Type B pancreatic cell (in vitro differentiated cells): ENCODE measurements at regions not wholly inside any gene's neighbourhood (a gene's known extent, or its start where the extent isn't known, plus 50 kb on each side); places are given as distances from the start of the nearest gene placed in this dataset.

Source experiments
- DNase-seq: peaks from one replicate; pipeline ENCODE4 v3.0.0; 2021; ENCODE audit warnings: mixed read lengths; ENCODE audit not compliant: unreplicated experiment; ENCODE audit errors: extremely low spot score
- H3K27ac Mint-ChIP-seq: 2 replicates; pipeline ENCODE4 v1.8.0; 2021; ENCODE audit warnings: mild to moderate bottlenecking, mixed read lengths
- H3K27me3 Mint-ChIP-seq: 2 replicates; pipeline ENCODE4 v1.8.0; 2021; ENCODE audit warnings: mixed read lengths
- H3K36me3 Mint-ChIP-seq: 2 replicates; pipeline ENCODE4 v1.8.0; 2021; ENCODE audit warnings: mixed read lengths
- H3K4me1 Mint-ChIP-seq: one replicate; pipeline ENCODE4 v1.8.0; 2021; ENCODE audit warnings: mixed read lengths; ENCODE audit not compliant: unreplicated experiment
- H3K4me3 Mint-ChIP-seq: 2 replicates; pipeline ENCODE4 v1.8.0; 2021; ENCODE audit warnings: mild to moderate bottlenecking, mixed read lengths
- H3K9me3 Mint-ChIP-seq: 2 replicates; pipeline ENCODE4 v1.8.0; 2021; ENCODE audit warnings: mixed read lengths
- CTCF ChIP-seq: fragments of 200-600 bp; sonication (generic); conservative IDR thresholded peaks from 2 replicates; pipeline ENCODE4 v1.5.0; 2021; ENCODE audit warnings: antibody characterized with exemption, mild to moderate bottlenecking

GRCh38 chr22:48660104-48660789 lies 1167.4 kb downstream of the BRD1 start:
- H3K4me1 Mint-ChIP-seq = no peaks in the 10 kb centered on the region
- no peaks in the 10 kb centered on the region for H3K27me3 Mint-ChIP-seq
- TF ChIP-seq CTCF = no peak
- no peak for DNase-seq
- H3K9me3 Mint-ChIP-seq = no peaks in the 10 kb centered on the region
- H3K4me3 Mint-ChIP-seq = no peak overlapping the region
- peaks cover 3% of the 10 kb centered on the region for H3K36me3 Mint-ChIP-seq
- no peak overlapping the region for H3K27ac Mint-ChIP-seq

- H3K27me3 Mint-ChIP-seq = no peaks in the 10 kb centered on the region
- DNase-seq = no peak
- H3K9me3 Mint-ChIP-seq = no peaks in the 10 kb centered on the region
- no peak for TF ChIP-seq CTCF
- no peak overlapping the region for H3K4me3 Mint-ChIP-seq
- H3K27ac Mint-ChIP-seq = no peak overlapping the region
- H3K36me3 Mint-ChIP-seq = peaks cover 3% of the 10 kb centered on the region
- H3K4me1 Mint-ChIP-seq = no peaks in the 10 kb centered on the region
These were observed 1168.2 kb downstream of the BRD1 start for GRCh38 chr22:48659404-48659996.

GRCh38 chr22:48658871-48659270 lies 1168.8 kb downstream of the BRD1 start:
- Mint-ChIP-seq H3K4me3 (no peak overlapping the region), H3K36me3 (no peaks in the 10 kb centered on the region), H3K27ac (no peak overlapping the region), H3K9me3 (no peaks in the 10 kb centered on the region), H3K4me1 (no peaks in the 10 kb centered on the region), H3K27me3 (no peaks in the 10 kb centered on the region)
- DNase-seq = no peak
- TF ChIP-seq CTCF = no peak

- no peaks in the 10 kb centered on the region for H3K36me3 Mint-ChIP-seq
- TF ChIP-seq CTCF = no peak
- H3K9me3 Mint-ChIP-seq = no peaks in the 10 kb centered on the region
- H3K4me1 Mint-ChIP-seq = no peaks in the 10 kb centered on the region
- no peak overlapping the region for H3K27ac Mint-ChIP-seq
- H3K27me3 Mint-ChIP-seq = no peaks in the 10 kb centered on the region
- DNase-seq = no peak
- H3K4me3 Mint-ChIP-seq = no peak overlapping the region
These were observed 1169.4 kb downstream of the BRD1 start for GRCh38 chr22:48658246-48658645.

- Mint-ChIP-seq H3K9me3 (no peaks in the 10 kb centered on the region), H3K36me3 (no peaks in the 10 kb centered on the region), H3K4me1 (no peaks in the 10 kb centered on the region), H3K27me3 (no peaks in the 10 kb centered on the region), H3K4me3 (no peak overlapping the region), H3K27ac (no peak overlapping the region)
- TF ChIP-seq CTCF = no peak
- DNase-seq = no peak
These were observed 1173.2 kb downstream of the BRD1 start for GRCh38 chr22:48654492-48654891.
